SK-N-SH (cell line): ENCODE measurements at regions not wholly inside any gene's neighbourhood (a gene's known extent, or its start where the extent isn't known, plus 50 kb on each side); places are given as distances from the start of the nearest gene placed in this dataset.

Source experiments
- CTCF ChIA-PET: fragments of 300-600, 350-600 bp; formaldehyde crosslinking; extraction: SDS; loops from one replicate; lab custom pipeline; 2021; lab: Yijun Ruan, JAX
- POLR2A ChIA-PET: fragments of 350-600 bp; sonication (Branson Sonifier 250); formaldehyde crosslinking; extraction: SDS; loops from one replicate; lab custom pipeline; 2020; ENCODE audit warnings: antibody characterized with exemption, inconsistent platforms; lab: Yijun Ruan, JAX
- DNase-seq: peaks from one replicate; pipeline ENCODE4 v3.0.0; 2012
- H2AFZ ChIP-seq: fragments of 200-600 bp; sonication (generic); 2 replicates; pipeline ENCODE4 v1.8.1; 2016; ENCODE audit warnings: antibody characterized with exemption, mild to moderate bottlenecking, low read depth
- H3F3A ChIP-seq: fragments of 200-600 bp; sonication (generic); replicated peaks from 2 replicates; pipeline ENCODE3; 2016; ENCODE audit warnings: antibody characterized with exemption, mild to moderate bottlenecking; ENCODE audit not compliant: insufficient read depth
- H3K27ac ChIP-seq, 2 experiments: fragments of 200-500 bp in 1 of 2; fragments of 200-600 bp in 1 of 2; sonication (Bioruptor generic) in 1 of 2; sonication (generic), shearing (Covaris generic) in 1 of 2; 2 replicates each; pipeline versions ENCODE4 v1.5.1 to v1.6.1; 2014 to 2016; ENCODE audit warnings: low read depth in 2 of 2, inconsistent platforms in 1 of 2, low read length in 1 of 2, mild to moderate bottlenecking in 1 of 2, mixed read lengths in 1 of 2
- H3K27me3 ChIP-seq: fragments of 200-600 bp; sonication (generic), shearing (Covaris generic); 2 replicates; pipeline ENCODE4 v1.6.1; 2016; ENCODE audit warnings: mixed run types; ENCODE audit not compliant: insufficient read depth
- H3K36me3 ChIP-seq, 2 experiments: fragments of 200-500 bp in 1 of 2; fragments of 200-600 bp in 1 of 2; sonication (Bioruptor generic) in 1 of 2; sonication (generic) in 1 of 2; replicated peaks in 1 of 2; 2 replicates each; pipeline versions ENCODE3 to v1.5.1; 2014 to 2016; ENCODE audit warnings: low read length in 1 of 2, mild to moderate bottlenecking in 1 of 2; ENCODE audit not compliant: insufficient read depth in 2 of 2, control insufficient read depth in 1 of 2
- H3K4me1 ChIP-seq, 2 experiments: fragments of 200-500 bp in 1 of 2; fragments of 200-600 bp in 1 of 2; sonication (Bioruptor generic) in 1 of 2; sonication (generic), shearing (Covaris generic) in 1 of 2; 2 replicates each; pipeline versions ENCODE4 v1.5.1 to v1.6.1; 2014 to 2016; ENCODE audit warnings: low read depth in 1 of 2, low read length in 1 of 2, mixed run types in 1 of 2; ENCODE audit not compliant: insufficient read depth in 2 of 2, control insufficient read depth in 1 of 2
- H3K4me2 ChIP-seq: fragments of 200-600 bp; sonication (generic), shearing (Covaris generic); 2 replicates; pipeline ENCODE4 v1.6.1; 2017; ENCODE audit warnings: mixed run types
- H3K4me3 ChIP-seq, 2 experiments: fragments of 200-500 bp in 1 of 2; fragments of 200-600 bp in 1 of 2; sonication (Bioruptor generic) in 1 of 2; sonication (generic), shearing (Covaris generic) in 1 of 2; 2 replicates each; pipeline versions ENCODE4 v1.5.1 to v1.8.1; 2014 to 2016; ENCODE audit warnings: low read depth in 2 of 2, inconsistent platforms in 1 of 2, low read length in 1 of 2, mild to moderate bottlenecking in 1 of 2, mixed read lengths in 1 of 2, moderate library complexity in 1 of 2
- H3K79me2 ChIP-seq: fragments of 200-600 bp; sonication (generic); 2 replicates; pipeline ENCODE4 v1.8.1; 2017; ENCODE audit warnings: mild to moderate bottlenecking; ENCODE audit not compliant: insufficient read depth
- H3K9ac ChIP-seq: fragments of 200-600 bp; sonication (generic); 2 replicates; pipeline ENCODE4 v1.6.1; 2017; ENCODE audit warnings: mixed run types
- H3K9me2 ChIP-seq: fragments of 200-600 bp; sonication (generic); 2 replicates; pipeline ENCODE4 v1.6.1; 2017; ENCODE audit warnings: mixed run types
- H3K9me3 ChIP-seq: fragments of 200-600 bp; sonication (generic); 2 replicates; pipeline ENCODE4 v1.6.1; 2017; ENCODE audit warnings: mixed run types, mild to moderate bottlenecking, moderate library complexity
- H4K20me1 ChIP-seq: fragments of 200-600 bp; sonication (generic); 2 replicates; pipeline ENCODE4 v1.6.1; 2017; ENCODE audit warnings: mild to moderate bottlenecking, mixed run types; ENCODE audit not compliant: insufficient read depth
- EZH2phosphoT487 ChIP-seq: fragments of 200-600 bp; sonication (generic); IDR thresholded peaks from 2 replicates; pipeline ENCODE4 v1.6.1; 2017; ENCODE audit warnings: low read depth, mixed run types, mild to moderate bottlenecking, antibody characterized with exemption, moderate library complexity, borderline replicate concordance
- FOXJ3 ChIP-seq: sonication (generic); formaldehyde crosslinking; IDR thresholded peaks from 2 replicates; pipeline ENCODE4 v1.5.1; 2020; ENCODE audit warnings: mild to moderate bottlenecking, missing genetic modification reagents
- GABPA ChIP-seq: IDR thresholded peaks from 2 replicates; pipeline ENCODE4 v1.4.0; 2012; ENCODE audit warnings: low read depth, mild to moderate bottlenecking
- GATA2 ChIP-seq: sonication (generic); formaldehyde crosslinking; IDR thresholded peaks from 2 replicates; pipeline ENCODE4 v1.5.0; 2020; ENCODE audit warnings: mild to moderate bottlenecking, missing genetic modification reagents
- IRF3 ChIP-seq: fragments of 150-350 bp; IDR thresholded peaks from 2 replicates; pipeline ENCODE4 v1.6.1; 2016; ENCODE audit warnings: mild to moderate bottlenecking, low read depth, low read length
- MEF2A ChIP-seq: IDR thresholded peaks from 2 replicates; pipeline ENCODE4 v1.4.0; 2012; ENCODE audit warnings: low read depth, borderline replicate concordance
- MXI1 ChIP-seq: IDR thresholded peaks from 2 replicates; pipeline ENCODE4 v1.6.1; 2012; ENCODE audit warnings: mild to moderate bottlenecking, low read depth, low read length, improper control_type of control experiment
- NFIC ChIP-seq: IDR thresholded peaks from 2 replicates; pipeline ENCODE4 v1.4.0; 2012; ENCODE audit warnings: borderline replicate concordance
- NRF1 ChIP-seq: IDR thresholded peaks from 2 replicates; pipeline ENCODE4 v1.6.1; 2012; ENCODE audit warnings: low read depth, mild to moderate bottlenecking, low read length
- PBX3 ChIP-seq: IDR thresholded peaks from 2 replicates; pipeline ENCODE4; 2012
- POLR2AphosphoS5 ChIP-seq: IDR thresholded peaks from 2 replicates; pipeline ENCODE4 v1.6.1; 2012; ENCODE audit warnings: low read depth, low read length
- RAD21 ChIP-seq: IDR thresholded peaks from 2 replicates; pipeline ENCODE4 v1.6.1; 2012; ENCODE audit warnings: mild to moderate bottlenecking, low read length
- RCOR1 ChIP-seq: fragments of 150-350 bp; IDR thresholded peaks from 2 replicates; pipeline ENCODE4 v1.6.1; 2017; ENCODE audit warnings: antibody characterized with exemption, low read length
- RFX5 ChIP-seq: IDR thresholded peaks from 2 replicates; pipeline ENCODE4 v1.6.1; 2012; ENCODE audit warnings: mild to moderate bottlenecking, improper control_type of control experiment, low read length
- RXRA ChIP-seq: IDR thresholded peaks from 2 replicates; pipeline ENCODE4 v1.4.0; 2012; ENCODE audit warnings: low read depth, mild to moderate bottlenecking, borderline replicate concordance
- SIN3A ChIP-seq: IDR thresholded peaks from 2 replicates; pipeline ENCODE4 v1.6.1; 2012; ENCODE audit warnings: low read depth, mild to moderate bottlenecking, low read length, moderate library complexity, borderline replicate concordance
- SMC3 ChIP-seq: IDR thresholded peaks from 2 replicates; pipeline ENCODE4 v1.6.1; 2012; ENCODE audit warnings: low read depth, low read length, improper control_type of control experiment
- TAF1 ChIP-seq: IDR thresholded peaks from 2 replicates; pipeline ENCODE4 v1.6.1; 2012; ENCODE audit warnings: low read depth, mild to moderate bottlenecking, low read length, moderate library complexity, borderline replicate concordance
- YY1 ChIP-seq: IDR thresholded peaks from 2 replicates; pipeline ENCODE4 v1.4.0; 2012; ENCODE audit warnings: low read depth, mild to moderate bottlenecking
- WGBS: methylation state at CpG from one replicate; pipeline ENCODE4 v1.1.6; 2017; ENCODE audit warnings: low lambda C conversion rate; 5-methylcytosine and 5-hydroxymethylcytosine counted together
- TF ChIP-seq, protein P1 (sequence below): fragments of 150-350 bp; IDR thresholded peaks from 2 replicates; pipeline ENCODE4 v1.6.1; 2017; ENCODE audit warnings: antibody characterized with exemption, low read length, low read depth, borderline replicate concordance
- TF ChIP-seq, protein P2 (sequence below): IDR thresholded peaks from 2 replicates; pipeline ENCODE4 v1.6.1; 2012; ENCODE audit warnings: mild to moderate bottlenecking, low read depth, low read length, moderate library complexity

DNA sequence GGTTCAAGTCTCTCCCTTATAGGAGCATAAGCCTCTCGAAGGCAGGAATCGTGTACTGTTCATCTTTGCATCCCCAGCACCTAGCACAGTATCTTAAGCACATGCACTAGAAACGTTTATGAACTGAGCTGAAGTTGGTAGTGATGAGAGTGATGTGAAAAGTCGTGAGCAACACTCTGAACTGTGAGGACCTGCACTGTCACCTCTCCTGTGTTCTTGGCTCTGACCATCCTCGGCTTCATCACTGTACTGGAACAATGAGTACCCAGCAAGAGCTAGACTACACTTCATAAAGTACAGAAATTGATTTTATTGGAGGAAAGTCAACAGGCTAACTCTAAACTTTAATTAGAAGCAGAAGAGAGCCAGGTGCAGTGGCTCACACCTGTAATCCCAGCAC lies 473.6 kb downstream of the BCAT1 start:
- no peaks in the 10 kb centered on the region for H3K27me3 ChIP-seq
- H3K27ac ChIP-seq: no peak overlapping the region
- POLR2A ChIA-PET: no interaction called here
- no peaks in the 10 kb centered on the region for H3K36me3 ChIP-seq
- no peak for DNase-seq
- no peak overlapping the region for H3K9ac ChIP-seq
- H3K79me2 ChIP-seq: no peaks in the 10 kb centered on the region
- CTCF ChIA-PET: no interaction called here
- no peaks in the 10 kb centered on the region for H4K20me1 ChIP-seq
- no peaks in the 10 kb centered on the region for H3K9me2 ChIP-seq
- TF ChIP-seq MXI1: no peak
- no peak for TF ChIP-seq NRF1
- TF ChIP-seq POLR2AphosphoS5: no peak
- TF ChIP-seq RXRA: no peak
- no peaks in the 10 kb centered on the region for H3F3A ChIP-seq
- H3K4me2 ChIP-seq: no peak overlapping the region
- no peaks in the 10 kb centered on the region for H3K4me1 ChIP-seq
- no peaks in the 10 kb centered on the region for H3K9me3 ChIP-seq
- 52% methylated on average over 5 of the region's 5 CpGs for WGBS
- H2AFZ ChIP-seq: no peak overlapping the region
- H3K4me3 ChIP-seq: no peak overlapping the region

GRCh38 chr12:24473097-24473496 lies 475.8 kb downstream of the BCAT1 start:
- H3K9me2 ChIP-seq: no peaks in the 10 kb centered on the region
- H2AFZ ChIP-seq: no peak overlapping the region
- H3K4me2 ChIP-seq: no peak overlapping the region
- no peak for DNase-seq
- no peak overlapping the region for H3K9ac ChIP-seq
- H3K4me1 ChIP-seq: no peaks in the 10 kb centered on the region
- POLR2A ChIA-PET: no interaction called here
- CTCF ChIA-PET: no interaction called here
- no peak overlapping the region for H3K27ac ChIP-seq
- H3K36me3 ChIP-seq: no peaks in the 10 kb centered on the region
- H4K20me1 ChIP-seq: no peaks in the 10 kb centered on the region
- no peak overlapping the region for H3K4me3 ChIP-seq
- H3K9me3 ChIP-seq: no peaks in the 10 kb centered on the region
- no peaks in the 10 kb centered on the region for H3F3A ChIP-seq
- H3K27me3 ChIP-seq: no peaks in the 10 kb centered on the region
- no peak for TF ChIP-seq RCOR1
- no peak for TF ChIP-seq MEF2A
- TF ChIP-seq YY1: no peak
- TF ChIP-seq RAD21: no peak
- no peak for TF ChIP-seq NFIC
- TF ChIP-seq, protein P1, sequence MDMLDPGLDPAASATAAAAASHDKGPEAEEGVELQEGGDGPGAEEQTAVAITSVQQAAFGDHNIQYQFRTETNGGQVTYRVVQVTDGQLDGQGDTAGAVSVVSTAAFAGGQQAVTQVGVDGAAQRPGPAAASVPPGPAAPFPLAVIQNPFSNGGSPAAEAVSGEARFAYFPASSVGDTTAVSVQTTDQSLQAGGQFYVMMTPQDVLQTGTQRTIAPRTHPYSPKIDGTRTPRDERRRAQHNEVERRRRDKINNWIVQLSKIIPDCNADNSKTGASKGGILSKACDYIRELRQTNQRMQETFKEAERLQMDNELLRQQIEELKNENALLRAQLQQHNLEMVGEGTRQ: no peak
- TF ChIP-seq FOXJ3 (CRISPR knock-in tag): no peak
- no peak for TF ChIP-seq PBX3
- TF ChIP-seq IRF3: no peak
- no peak for TF ChIP-seq TAF1
- TF ChIP-seq, protein P2, sequence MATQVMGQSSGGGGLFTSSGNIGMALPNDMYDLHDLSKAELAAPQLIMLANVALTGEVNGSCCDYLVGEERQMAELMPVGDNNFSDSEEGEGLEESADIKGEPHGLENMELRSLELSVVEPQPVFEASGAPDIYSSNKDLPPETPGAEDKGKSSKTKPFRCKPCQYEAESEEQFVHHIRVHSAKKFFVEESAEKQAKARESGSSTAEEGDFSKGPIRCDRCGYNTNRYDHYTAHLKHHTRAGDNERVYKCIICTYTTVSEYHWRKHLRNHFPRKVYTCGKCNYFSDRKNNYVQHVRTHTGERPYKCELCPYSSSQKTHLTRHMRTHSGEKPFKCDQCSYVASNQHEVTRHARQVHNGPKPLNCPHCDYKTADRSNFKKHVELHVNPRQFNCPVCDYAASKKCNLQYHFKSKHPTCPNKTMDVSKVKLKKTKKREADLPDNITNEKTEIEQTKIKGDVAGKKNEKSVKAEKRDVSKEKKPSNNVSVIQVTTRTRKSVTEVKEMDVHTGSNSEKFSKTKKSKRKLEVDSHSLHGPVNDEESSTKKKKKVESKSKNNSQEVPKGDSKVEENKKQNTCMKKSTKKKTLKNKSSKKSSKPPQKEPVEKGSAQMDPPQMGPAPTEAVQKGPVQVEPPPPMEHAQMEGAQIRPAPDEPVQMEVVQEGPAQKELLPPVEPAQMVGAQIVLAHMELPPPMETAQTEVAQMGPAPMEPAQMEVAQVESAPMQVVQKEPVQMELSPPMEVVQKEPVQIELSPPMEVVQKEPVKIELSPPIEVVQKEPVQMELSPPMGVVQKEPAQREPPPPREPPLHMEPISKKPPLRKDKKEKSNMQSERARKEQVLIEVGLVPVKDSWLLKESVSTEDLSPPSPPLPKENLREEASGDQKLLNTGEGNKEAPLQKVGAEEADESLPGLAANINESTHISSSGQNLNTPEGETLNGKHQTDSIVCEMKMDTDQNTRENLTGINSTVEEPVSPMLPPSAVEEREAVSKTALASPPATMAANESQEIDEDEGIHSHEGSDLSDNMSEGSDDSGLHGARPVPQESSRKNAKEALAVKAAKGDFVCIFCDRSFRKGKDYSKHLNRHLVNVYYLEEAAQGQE: no peak
- TF ChIP-seq GATA2 (CRISPR knock-in tag): no peak
- TF ChIP-seq SMC3: no peak
- TF ChIP-seq SIN3A: no peak
- TF ChIP-seq RFX5: no peak
- no peak for TF ChIP-seq GABPA
- no peak for TF ChIP-seq EZH2phosphoT487
- 63% methylated on average over 4 of the region's 4 CpGs for WGBS
- no peaks in the 10 kb centered on the region for H3K79me2 ChIP-seq
